ENCODE measurements at regions not wholly inside any gene's neighbourhood (a gene's known extent, or its start where the extent isn't known, plus 50 kb on each side); places are given as distances from the start of the nearest gene placed in this dataset.

DNA sequence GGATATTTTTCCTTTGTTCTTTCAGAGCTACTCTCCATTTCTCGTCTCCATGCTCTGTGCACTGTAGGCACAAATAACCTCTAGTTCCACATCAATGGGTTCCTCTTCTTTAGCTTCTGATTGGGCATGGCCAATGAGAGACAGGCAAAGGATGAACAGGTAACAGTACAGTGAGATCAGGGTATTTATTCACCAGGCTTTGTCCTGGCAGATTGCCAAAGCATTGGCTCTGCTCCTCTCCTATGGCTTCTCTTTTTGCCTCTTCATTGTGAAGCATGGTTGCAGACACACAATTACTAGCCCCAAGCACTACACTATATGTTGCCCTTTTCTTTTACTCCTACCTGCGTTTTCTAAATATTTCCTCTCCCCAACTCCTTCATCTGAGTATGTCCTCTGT is 215.1 kb upstream of the ARRDC3 start:
- ATAC-seq (no peak), DNase-seq (ENCODE audit: low read depth, low spot score) (no peak), FAIRE-seq (no peak)
- intact Hi-C loops (cut with micrococcal nuclease; ENCODE audit: unreplicated experiment), result no loop called here
- Histone ChIP-seq H3K9me3 (replicated peaks; ENCODE audit: control insufficient read depth, insufficient read depth, low read length) (no peaks in the 10 kb centered on the region), H3K4me2 (ENCODE audit: control insufficient read depth, insufficient read depth) (no peak overlapping the region), H3K27ac (ENCODE audit: control insufficient read depth, insufficient read depth) (no peak overlapping the region), H3K27me3 (replicated peaks in 1 of 2; ENCODE audit: control insufficient read depth in 2 of 2, insufficient read depth in 2 of 2, low read length in 1 of 2) (no peaks in the 10 kb centered on the region), H3K4me1 (ENCODE audit: control insufficient read depth, insufficient read depth, low read length) (no peaks in the 10 kb centered on the region), H3K9ac (ENCODE audit: control insufficient read depth, insufficient read depth, low read length) (no peak overlapping the region), H4K20me1 (ENCODE audit: control insufficient read depth, insufficient read depth) (no peaks in the 10 kb centered on the region), H3K36me3 (ENCODE audit: control insufficient read depth in 2 of 2, insufficient read depth in 2 of 2, low read length in 1 of 2) (no peaks in the 10 kb centered on the region), H3K79me2 (ENCODE audit: control insufficient read depth, insufficient read depth, low read length) (no peaks in the 10 kb centered on the region), H3K4me3 (no peak overlapping the region), H2AFZ (ENCODE audit: control insufficient read depth, low read depth, low read length) (no peak overlapping the region)
- no TSS peak for BruUV-seq (replicated peaks)
- TF ChIP-seq SUPT20H (IDR thresholded peaks at IDR 0.05; ENCODE audit: borderline replicate concordance, control insufficient read depth, low read depth, low read length), result no peak
- no peak for TF ChIP-seq ESRRA (IDR thresholded peaks at IDR 0.05; ENCODE audit: low read length)
- TF ChIP-seq KLF5 (IDR thresholded peaks at IDR 0.05; ENCODE audit: partially characterized antibody), result no peak
- TF ChIP-seq, protein P1, sequence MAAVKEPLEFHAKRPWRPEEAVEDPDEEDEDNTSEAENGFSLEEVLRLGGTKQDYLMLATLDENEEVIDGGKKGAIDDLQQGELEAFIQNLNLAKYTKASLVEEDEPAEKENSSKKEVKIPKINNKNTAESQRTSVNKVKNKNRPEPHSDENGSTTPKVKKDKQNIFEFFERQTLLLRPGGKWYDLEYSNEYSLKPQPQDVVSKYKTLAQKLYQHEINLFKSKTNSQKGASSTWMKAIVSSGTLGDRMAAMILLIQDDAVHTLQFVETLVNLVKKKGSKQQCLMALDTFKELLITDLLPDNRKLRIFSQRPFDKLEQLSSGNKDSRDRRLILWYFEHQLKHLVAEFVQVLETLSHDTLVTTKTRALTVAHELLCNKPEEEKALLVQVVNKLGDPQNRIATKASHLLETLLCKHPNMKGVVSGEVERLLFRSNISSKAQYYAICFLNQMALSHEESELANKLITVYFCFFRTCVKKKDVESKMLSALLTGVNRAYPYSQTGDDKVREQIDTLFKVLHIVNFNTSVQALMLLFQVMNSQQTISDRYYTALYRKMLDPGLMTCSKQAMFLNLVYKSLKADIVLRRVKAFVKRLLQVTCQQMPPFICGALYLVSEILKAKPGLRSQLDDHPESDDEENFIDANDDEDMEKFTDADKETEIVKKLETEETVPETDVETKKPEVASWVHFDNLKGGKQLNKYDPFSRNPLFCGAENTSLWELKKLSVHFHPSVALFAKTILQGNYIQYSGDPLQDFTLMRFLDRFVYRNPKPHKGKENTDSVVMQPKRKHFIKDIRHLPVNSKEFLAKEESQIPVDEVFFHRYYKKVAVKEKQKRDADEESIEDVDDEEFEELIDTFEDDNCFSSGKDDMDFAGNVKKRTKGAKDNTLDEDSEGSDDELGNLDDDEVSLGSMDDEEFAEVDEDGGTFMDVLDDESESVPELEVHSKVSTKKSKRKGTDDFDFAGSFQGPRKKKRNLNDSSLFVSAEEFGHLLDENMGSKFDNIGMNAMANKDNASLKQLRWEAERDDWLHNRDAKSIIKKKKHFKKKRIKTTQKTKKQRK (IDR thresholded peaks at IDR 0.05; ENCODE audit: low read depth, low read length), result no peak
- TF ChIP-seq MYC (IDR thresholded peaks at IDR 0.05; ENCODE audit: insufficient read depth, insufficient read length, insufficient replicate concordance, low read length, severe bottlenecking), result no peak
- no peak for TF ChIP-seq BCL11A (IDR thresholded peaks at IDR 0.05; ENCODE audit: low read depth, low read length)
- no peak for TF ChIP-seq TCF7 (IDR thresholded peaks at IDR 0.05; ENCODE audit: borderline replicate concordance)
- TF ChIP-seq, protein P2, sequence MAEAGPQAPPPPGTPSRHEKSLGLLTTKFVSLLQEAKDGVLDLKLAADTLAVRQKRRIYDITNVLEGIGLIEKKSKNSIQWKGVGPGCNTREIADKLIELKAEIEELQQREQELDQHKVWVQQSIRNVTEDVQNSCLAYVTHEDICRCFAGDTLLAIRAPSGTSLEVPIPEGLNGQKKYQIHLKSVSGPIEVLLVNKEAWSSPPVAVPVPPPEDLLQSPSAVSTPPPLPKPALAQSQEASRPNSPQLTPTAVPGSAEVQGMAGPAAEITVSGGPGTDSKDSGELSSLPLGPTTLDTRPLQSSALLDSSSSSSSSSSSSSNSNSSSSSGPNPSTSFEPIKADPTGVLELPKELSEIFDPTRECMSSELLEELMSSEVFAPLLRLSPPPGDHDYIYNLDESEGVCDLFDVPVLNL (IDR thresholded peaks at IDR 0.05; ENCODE audit: low read depth, low read length), result no peak
- TF ChIP-seq DPF2 (IDR thresholded peaks at IDR 0.05), result no peak
- TF ChIP-seq ZNF274 (IDR thresholded peaks at IDR 0.05; ENCODE audit: insufficient read depth, insufficient read length), result no peak
- no peak for TF ChIP-seq RFX5 (IDR thresholded peaks at IDR 0.05; ENCODE audit: low read depth, low read length)
- TF ChIP-seq PAX5 (IDR thresholded peaks at IDR 0.05; ENCODE audit: borderline replicate concordance, low read depth, low read length), result no peak
- no peak for TF ChIP-seq BACH1 (IDR thresholded peaks at IDR 0.05; ENCODE audit: borderline replicate concordance)
- ChIA-PET RAD21 (ENCODE audit: unreplicated experiment) (no interaction called here), POLR2A (no interaction called here), SMC1A (ENCODE audit: uncharacterized antibody, unreplicated experiment) (no interaction called here), CTCF (no interaction called here)
- in situ Hi-C loops (cut with MboI), result no loop called here
- WGBS (ENCODE audit: insufficient coverage, insufficient replicate concordance, low lambda C conversion rate, missing lambda C conversion rate), result 4% methylated on average over 2 of the region's 2 CpGs

All from GM12878 (cell line).